ENCODE measurements at regions not wholly inside any gene's neighbourhood (a gene's known extent, or its start where the extent isn't known, plus 50 kb on each side); places are given as distances from the start of the nearest gene placed in this dataset.
"Not testable (repeated sequence)": the region's sequence is repeated elsewhere in the genome, so short reads cannot be mapped to it uniquely, and the experiment has no call there.

GRCh38 chr12:89289720-89290119 lies 62.6 kb downstream of the DUSP6 start:
- no peak for DNase-seq

- DNase-seq = no peak
Measured at GRCh38 chr12:89288959-89289358, 63.3 kb downstream of the DUSP6 start.

GRCh38 chr12:89286501-89286900 lies 65.8 kb downstream of the DUSP6 start:
- no peak for DNase-seq

GRCh38 chr12:89281539-89281867 lies 70.8 kb downstream of the DUSP6 start:
- DNase-seq = no peak

- DNase-seq = no peak
Measured at GRCh38 chr12:89280833-89281538, 71.3 kb downstream of the DUSP6 start.

GRCh38 chr12:89279499-89279898 lies 72.8 kb downstream of the DUSP6 start:
- DNase-seq = no peak

- DNase-seq = no peak
Measured at GRCh38 chr12:89278862-89279261, 73.4 kb downstream of the DUSP6 start.

- no peak for DNase-seq
Measured at GRCh38 chr12:89278169-89278568, 74.1 kb downstream of the DUSP6 start.

GRCh38 chr12:89276860-89277259 lies 75.4 kb downstream of the DUSP6 start:
- no peak for DNase-seq

GRCh38 chr12:89273525-89273924 lies 78.8 kb downstream of the DUSP6 start:
- no peak for DNase-seq

GRCh38 chr12:89270548-89270947 lies 81.8 kb downstream of the DUSP6 start:
- no peak for DNase-seq

GRCh38 chr12:89269174-89269573 lies 83.1 kb downstream of the DUSP6 start:
- no peak for DNase-seq

- DNase-seq = no peak
Measured at GRCh38 chr12:89267404-89267803, 84.9 kb downstream of the DUSP6 start.

GRCh38 chr12:89266574-89267188 lies 85.6 kb downstream of the DUSP6 start:
- not testable (repeated sequence) for DNase-seq

GRCh38 chr12:89264837-89265236 lies 87.5 kb downstream of the DUSP6 start:
- DNase-seq = no peak

GRCh38 chr12:89263900-89264299 lies 88.4 kb downstream of the DUSP6 start:
- no peak for DNase-seq

- DNase-seq = no peak
Measured at GRCh38 chr12:89262855-89263552, 89.3 kb downstream of the DUSP6 start.

GRCh38 chr12:89261982-89262381 lies 90.3 kb downstream of the DUSP6 start:
- no peak for DNase-seq

GRCh38 chr12:89260841-89261637 lies 91.3 kb downstream of the DUSP6 start:
- DNase-seq = no peak

- no peak for DNase-seq
Measured at GRCh38 chr12:89259821-89260220, 92.5 kb downstream of the DUSP6 start.

- no peak for DNase-seq
Measured at GRCh38 chr12:89258240-89258969, 93.9 kb downstream of the DUSP6 start.

- no peak for DNase-seq
Measured at GRCh38 chr12:89257340-89257739, 95.0 kb downstream of the DUSP6 start.

- DNase-seq = no peak
Measured at GRCh38 chr12:89256060-89256459, 96.2 kb downstream of the DUSP6 start.

Measured in activated naive CD4-positive, alpha-beta T cell treated with anti-CD3 and anti-CD28 coated beads, Interleukin-2, amount 50 U/mL, for 16 hours (primary cell).